ENCODE measurements at regions not wholly inside any gene's neighbourhood (a gene's known extent, or its start where the extent isn't known, plus 50 kb on each side); places are given as distances from the start of the nearest gene placed in this dataset.

- TF ChIP-seq POLR2A (IDR thresholded peaks at IDR 0.05; ENCODE audit: low read depth, low read length) (no peak), POLR2AphosphoS5 (IDR thresholded peaks at IDR 0.05; ENCODE audit: low read depth, low read length) (no peak), TAF1 (IDR thresholded peaks at IDR 0.05; ENCODE audit: low read depth, low read length) (no peak), SPI1 (IDR thresholded peaks at IDR 0.05; ENCODE audit: low read depth, low read length) (no peak), POU2F2 (IDR thresholded peaks at IDR 0.05; ENCODE audit: low read depth, low read length) (no peak)
Measured at GRCh38 chr2:52308156-52308555, 1276.2 kb upstream of the NRXN1 start.

Data from GM12891 (cell line).